GM18519 (cell line): ENCODE measurements at regions not wholly inside any gene's neighbourhood (a gene's known extent, or its start where the extent isn't known, plus 50 kb on each side); places are given as distances from the start of the nearest gene placed in this dataset.

Experiments used
- ATAC-seq: cut with Tn5 transposase; IDR thresholded peaks from one replicate; pipeline ENCODE4 v1.9.1; 2021; ENCODE audit warnings: mild to moderate bottlenecking, moderate library complexity; ENCODE audit not compliant: unreplicated experiment, low FRiP score

DNA sequence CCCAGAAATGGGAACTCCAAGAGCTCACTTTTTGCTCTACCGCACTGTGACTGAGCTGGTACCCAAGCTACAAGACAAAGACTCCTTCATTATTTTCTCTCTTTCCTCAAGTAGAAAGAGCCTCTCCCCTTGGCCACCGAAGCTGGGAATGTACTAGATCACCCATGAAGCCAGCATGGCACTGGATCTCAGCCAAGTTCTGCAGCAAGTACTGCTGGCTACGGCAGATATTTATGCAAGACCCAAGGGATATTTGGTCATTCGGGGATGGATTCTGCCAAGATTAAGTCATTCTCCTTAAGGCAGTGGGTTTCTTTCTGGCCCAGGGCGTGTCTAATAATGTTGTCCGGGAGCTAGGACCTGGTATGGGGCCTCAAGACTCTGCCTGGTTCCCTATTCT is 633.5 kb downstream of the SLITRK1 start:
- no peak for ATAC-seq

DNA sequence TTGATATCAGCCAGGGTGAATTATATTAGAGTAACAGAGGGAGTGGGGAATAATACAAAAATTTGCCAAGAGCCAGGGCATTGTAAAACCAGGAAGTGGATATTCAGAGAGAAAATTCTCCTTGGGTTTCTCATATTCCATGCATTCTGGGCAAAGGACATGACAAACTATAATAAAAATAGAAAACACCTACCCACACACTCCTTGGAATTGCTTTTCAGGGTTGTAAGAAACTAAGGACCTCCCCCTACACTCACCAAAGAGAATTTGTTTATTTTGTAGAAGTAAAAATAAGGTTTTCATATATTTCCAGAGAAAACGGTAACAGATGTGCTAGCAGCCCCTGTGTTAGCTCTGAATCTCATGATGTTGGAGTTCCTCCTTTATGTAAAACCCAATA is 649.6 kb downstream of the SLITRK1 start:
- no peak for ATAC-seq

DNA sequence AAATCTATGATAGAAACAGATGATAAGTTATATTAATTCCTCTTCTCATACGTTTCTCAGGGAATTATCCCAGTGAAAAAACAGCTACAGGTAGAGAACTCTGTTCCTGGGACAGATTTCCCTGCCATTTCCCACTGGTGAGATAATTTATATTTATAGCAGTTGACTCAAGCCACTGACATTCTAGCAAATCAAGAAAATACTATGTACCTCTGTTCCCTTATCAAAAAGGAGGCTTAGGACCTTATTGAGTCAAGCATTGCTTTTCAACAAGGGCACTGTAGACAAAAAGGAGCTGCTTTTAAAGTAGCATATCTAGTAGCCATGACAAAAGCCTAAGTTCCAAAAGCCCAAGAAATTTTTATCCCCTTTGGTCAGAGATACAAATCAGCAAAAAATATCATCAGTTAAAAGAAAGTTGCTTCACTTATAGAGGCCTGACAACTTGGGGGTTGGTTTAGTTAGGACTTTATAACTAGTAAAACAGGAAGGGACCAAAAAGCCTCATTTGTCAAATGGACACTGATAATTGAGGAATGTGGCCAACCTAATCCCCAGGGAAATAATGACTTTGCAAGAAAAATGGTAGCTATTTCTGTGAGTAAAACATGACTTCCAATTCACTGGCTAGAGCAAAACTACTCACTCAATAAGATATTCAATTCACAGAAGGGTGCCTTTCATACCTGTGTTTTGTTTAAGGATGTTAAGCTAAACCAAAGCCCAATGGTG is 652.5 kb downstream of the SLITRK1 start:
- no peak for ATAC-seq

DNA sequence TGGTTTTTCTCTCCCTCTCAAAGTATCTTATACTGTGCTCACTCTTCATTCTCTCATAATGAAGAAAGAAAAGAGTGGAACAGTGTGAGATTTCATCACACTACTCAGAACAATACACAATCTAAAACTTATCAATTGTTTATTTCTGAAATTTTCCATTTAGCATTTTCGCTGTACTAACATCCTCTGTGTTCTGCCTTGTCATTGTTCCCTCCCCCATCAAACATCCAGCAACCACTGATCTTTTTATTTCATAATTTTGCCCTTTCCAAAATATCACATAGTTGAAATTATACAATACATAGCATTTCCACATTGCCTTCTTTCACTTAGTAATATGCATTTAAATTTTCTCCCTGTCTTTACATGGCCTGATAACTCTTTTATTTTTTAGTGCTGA is 658.7 kb downstream of the SLITRK1 start:
- no peak for ATAC-seq

DNA sequence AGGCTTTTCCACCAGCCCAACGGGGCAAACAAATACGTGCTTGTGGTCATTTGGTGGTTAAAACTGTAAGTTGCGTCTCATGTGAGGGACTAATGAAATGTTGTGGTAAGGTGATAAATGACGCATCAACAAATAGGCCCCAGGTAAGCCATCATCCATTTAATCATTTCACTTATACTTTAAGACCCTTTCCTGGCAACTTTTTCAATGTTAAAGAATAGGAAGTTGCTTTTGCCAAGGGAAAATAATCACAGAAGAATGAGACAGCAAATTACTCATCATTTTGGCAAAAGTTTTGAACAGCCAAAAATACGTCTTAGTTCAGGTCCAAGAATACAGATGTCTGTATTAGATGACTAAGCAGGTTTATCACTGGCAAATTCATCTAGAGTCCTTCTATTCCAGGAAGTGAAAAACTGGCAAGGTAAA is 660.4 kb downstream of the SLITRK1 start:
- no peak for ATAC-seq

DNA sequence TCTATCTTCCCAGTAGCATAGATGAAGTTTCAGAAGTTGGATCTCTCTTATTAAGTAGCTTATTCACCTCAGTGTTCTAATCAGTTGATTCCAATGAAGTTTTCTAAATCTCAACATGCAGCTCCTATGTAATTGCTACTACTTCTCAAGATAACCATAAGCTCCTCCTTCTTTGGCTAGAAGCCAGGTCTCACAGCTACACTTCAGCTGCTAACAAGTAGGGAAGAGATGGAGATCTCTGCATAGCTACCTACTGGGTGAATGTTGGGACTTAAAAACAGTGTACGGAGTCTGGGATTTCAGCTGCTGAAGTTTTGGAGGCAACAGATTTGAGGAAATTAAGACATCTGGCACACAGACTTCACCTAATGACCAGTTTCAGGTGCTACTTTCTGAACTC is 661.0 kb downstream of the SLITRK1 start:
- no peak for ATAC-seq

DNA sequence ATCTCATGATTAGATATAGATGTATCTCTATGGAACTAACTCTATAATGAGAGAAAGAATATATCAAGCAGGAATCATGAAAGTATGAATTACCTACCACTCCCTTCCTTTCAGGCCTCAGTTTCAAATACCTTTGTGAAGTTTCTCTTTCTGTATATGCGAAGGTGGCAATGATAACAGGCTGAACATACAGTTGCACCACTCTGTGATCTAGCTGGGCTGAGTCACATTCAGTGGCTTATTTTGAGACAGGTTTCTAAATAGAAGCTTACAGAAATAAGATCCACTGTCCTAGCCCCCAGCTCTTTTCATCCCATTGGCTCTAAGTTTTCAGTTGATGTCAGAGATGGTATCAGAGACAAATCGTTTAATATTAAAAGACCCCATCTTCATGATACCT is 662.0 kb downstream of the SLITRK1 start:
- no peak for ATAC-seq

DNA sequence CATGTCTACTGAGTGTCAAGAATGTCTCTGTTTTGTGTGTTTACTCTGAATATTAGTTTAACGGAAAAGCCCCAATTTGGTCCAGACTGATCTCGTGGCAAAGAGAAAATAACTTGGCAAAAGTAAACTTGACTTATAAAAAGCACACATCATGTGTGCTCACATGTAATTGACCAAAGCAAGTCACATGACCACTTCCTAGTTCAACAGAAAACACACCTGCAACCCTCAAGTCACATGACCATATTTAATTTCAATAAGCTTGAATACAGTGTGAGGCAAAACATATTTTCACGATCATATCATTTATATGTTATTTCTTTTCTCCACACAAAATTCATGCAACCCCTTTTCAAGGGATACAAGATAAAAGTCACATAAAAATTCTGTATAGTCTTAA is 662.4 kb downstream of the SLITRK1 start:
- no peak for ATAC-seq

DNA sequence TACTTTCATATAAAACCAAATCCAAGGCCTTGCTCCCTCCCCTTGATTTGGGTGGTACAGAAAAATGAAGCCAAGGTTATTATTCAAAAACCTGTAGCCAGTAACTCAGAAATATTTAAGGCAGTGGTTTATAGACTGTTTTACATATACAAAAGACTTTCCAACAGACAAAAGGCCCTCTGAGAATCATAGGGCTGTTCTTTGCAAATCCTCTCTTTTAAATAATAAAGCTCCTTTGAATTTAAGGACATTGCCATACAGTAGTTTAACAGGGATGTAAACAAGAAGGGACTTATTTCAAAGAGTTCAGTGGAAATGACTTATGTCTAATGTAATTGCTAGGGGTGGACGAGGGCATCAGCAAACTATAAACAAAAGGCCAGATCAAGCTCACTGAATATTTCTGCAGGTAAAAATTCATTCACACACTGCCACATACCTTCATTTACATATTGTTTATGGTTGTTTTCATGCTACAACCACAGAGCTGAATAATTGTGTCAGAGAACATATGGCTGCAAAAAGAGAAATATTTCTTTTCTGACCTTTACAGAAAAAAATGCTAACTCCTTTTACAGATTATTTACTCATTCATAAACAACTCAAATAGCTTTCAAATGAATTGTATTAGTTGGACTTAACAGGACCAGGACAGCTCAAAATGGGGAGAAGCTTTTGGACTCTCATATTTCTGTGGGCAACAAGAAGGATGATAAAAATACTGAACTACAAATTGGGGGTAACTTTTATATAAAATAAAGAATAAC is 665.6 kb downstream of the SLITRK1 start:
- ATAC-seq, result no peak

DNA sequence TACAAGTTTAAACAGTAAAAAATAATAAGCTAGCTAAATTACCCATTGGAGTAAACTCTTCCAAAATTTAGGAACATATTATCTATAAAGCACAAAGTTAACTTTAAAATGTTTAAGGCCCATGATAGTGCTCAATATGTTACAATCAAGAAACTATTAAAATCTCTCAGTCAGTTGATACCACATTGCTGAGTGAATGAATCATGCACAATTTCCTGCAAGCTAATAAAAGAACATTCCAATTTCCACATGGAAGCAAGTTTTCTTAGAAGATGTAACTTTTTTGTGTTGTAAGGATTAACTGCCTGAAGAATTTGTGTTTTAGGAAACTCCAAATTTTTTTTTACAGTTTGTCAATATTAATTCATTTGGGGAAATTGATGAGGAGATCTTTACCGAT is 666.6 kb downstream of the SLITRK1 start:
- ATAC-seq, result no peak

DNA sequence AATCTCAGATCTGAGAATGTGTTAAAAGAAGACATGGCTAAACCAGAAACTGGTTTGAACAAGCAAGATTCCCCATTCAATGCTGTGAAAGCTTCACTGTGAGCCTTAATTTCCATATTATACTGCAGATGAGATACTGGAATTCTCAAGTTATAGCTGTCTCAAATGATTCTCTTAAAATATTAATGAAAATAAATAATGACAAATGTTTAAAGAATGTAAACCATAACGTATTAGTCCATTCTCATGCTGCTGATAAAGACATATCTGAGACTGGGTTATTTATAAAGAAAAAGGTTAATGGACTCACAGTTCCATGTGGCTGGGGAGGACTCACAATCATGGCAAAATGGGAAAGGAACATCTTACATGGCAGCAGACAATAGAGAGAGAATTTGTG is 667.8 kb downstream of the SLITRK1 start:
- ATAC-seq, result no peak

DNA sequence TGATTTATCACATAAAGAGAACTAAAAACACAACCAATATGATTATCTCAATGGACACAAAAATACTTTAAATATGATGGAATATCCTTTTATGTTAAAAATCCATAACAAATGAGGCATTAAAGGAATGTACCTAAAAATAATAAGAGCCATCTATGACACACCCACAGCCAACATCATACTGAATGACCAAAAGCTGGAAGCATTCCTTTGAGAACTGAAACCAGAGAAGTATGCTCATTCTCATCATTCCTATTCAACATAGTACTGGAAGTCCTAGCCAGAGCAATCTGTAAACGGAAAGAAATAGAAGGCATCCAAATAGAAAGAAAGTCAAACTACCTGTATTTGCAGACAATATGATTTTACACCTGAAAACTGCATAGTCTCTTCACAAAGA is 671.0 kb downstream of the SLITRK1 start:
- no peak for ATAC-seq

DNA sequence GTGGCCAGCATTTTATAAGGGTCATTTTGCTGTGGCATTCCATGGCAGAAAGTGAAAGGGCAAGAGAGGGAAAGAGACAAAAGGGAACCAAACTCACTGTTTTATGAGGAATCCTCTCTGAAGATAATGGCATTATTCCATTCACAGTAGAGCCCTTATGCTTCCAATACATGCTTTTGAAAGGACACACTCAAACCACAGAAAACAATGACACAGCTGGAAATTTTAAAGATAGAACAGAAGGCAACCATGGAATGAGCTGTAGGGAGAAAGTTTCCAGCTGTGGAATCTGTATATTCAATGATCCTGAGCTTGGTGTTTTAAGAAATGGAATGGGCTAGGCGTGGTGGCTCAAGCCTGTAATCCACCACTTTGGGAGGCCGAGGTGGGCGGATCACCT is 677.4 kb downstream of the SLITRK1 start:
- no peak for ATAC-seq

DNA sequence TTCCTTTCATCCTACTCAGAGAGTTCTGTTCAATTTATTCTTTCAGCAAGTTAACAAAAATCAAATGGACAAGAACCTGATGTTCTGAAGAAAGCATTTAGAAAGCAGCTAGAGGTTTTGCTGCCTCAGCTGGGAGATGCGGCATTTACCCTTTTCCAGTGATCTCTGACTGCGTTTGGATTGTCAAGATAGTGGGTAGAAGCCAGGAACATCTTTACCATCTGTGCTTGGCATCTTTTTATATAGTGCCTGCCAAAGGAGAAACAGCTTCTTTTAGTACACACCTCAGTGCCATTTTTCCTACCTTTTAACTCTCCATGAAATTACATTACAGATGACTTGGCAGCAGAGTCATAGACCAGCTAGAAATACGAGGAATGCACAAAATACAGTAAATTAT is 680.8 kb downstream of the SLITRK1 start:
- ATAC-seq, result no peak

DNA sequence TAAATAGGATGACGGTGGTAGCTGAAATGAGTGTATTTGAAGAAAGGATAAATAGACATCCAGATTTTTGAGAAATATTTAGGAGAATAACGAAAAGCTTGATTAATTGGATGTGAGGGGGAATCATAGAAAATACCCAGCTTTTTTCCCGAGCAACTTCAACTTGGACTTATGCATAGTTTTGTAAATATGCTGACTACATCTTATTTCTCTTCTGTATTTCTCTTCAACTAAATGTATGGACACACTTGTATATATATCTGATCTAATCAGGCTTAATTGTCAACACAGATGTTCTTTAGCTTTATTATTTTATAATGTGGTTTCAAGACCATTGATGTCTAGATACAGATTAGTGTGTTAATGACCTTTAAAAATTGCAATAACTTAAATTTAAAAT is 685.0 kb downstream of the SLITRK1 start:
- no peak for ATAC-seq

DNA sequence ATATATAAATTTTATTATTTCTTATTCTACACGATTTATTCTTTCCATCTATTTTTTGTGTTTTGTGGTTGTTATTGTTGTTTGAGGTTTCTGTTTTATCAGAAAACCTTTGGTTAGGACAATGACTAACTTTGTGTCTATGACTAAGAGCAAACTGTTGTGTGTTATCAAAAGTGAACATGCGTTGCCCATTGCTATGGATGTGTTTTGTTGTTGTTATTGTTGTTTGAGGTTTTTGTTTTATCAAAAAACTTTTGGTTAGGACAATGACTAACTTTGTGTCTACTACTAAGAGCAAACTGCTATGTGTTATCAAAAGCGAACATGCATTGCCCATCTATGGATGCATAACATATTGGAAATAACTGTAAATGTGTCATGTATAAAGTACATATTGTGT is 692.3 kb downstream of the SLITRK1 start:
- no peak for ATAC-seq

DNA sequence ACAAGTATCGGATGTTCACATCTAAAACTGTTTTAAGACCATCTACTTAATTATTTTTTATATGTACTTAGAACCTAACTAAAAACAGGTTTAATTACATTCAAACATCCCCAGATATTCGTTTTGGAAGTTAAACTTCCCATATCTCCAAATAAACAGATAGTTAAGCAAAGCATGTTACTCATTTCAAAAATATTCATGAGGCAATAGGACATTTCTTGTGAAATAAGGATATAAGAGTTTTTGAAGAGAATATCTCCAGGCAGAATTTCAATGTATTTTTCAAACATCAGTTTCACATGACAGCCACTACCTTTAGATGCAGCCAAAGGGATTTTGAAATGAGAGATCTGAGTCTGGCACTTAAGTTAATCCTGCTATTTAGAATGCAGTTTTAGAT is 697.5 kb downstream of the SLITRK1 start:
- no peak for ATAC-seq

DNA sequence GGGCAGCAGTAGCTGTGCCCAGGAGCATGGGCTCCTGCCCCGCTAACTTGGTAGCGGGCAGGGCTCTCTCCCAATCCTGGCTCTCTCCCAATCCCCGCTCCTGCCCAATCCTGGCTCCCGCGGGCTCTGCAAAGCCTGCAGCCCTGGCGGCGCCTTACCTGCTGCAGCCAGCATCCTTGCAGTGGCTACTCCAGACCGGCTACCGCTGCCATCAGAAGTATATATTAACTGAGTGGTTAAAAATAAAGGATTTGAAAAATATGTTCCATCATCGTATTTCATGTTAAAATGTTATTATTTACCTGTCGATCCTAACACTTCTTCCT is 698.2 kb downstream of the SLITRK1 start:
- no peak for ATAC-seq

DNA sequence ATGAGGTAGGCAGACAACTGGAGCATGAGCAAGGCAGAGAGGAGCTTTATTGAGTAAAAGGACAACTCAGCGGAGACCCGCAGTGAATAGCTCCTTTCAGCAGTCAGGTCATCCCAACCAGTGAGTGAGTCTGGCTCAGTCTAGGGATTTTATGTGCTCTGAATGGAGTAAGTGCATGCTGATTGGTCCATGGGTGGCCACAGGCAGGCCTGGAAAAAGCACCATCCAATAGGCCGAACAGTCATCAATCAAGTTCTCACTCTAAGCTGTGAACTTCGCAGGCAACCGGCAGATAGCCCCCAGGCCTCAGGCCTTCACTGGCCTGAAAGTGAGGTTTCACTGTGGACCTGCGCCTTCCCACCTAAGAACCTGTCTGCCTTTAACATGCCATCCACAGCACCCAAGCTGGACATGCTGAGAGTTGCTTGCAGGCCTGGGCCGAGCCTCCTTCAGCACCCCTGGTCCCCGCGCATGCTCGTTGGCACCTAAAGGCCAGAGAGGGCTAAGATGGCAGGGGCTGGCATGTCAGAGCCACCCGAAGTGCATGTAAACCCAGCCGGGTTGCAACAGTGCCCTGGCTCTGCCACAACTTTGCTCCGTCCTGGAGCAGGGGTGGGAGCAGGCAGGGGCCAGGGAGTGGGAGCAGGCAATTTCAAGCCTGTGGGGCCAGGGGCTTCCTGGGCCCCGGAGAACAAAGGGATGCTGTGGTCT is 698.7 kb downstream of the SLITRK1 start:
- ATAC-seq, result no peak

DNA sequence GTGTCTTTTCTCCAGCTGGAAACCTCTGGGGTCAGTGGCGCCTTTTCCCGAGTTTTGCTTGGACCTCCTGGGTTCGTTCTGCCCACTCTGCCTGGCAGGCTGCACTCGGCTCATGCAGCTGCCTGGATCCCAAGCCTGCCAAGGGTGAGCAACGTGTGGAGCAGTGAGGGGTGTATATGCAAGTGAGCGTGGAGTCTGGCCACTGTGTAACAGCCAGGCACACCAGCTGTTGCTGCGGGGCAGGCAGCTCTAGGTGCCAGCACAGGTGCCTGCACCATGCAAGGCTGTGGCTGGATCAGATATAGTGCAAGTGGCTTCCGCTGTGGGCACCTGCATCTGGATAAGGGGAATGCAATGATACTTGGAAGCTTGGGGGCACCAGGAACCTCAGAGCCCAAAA is 699.4 kb downstream of the SLITRK1 start:
- ATAC-seq, result no peak

DNA sequence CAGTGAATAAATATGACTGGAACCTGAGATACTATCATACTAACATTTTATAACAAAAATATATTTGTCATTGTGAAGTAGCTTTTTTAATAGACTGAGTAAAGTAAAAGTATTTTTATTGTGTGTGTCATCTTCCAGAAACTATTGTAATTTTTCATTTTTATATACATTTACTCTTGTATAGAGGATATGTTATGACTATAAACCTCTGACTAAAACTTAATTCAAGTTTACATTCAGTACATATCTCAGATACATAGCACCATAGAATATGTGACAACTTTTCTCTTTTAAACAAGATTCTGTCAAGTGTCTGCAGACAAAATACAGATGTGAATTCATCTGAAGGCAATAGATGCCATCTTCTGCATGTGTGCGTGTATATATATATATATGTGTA is 704.3 kb downstream of the SLITRK1 start:
- no peak for ATAC-seq

DNA sequence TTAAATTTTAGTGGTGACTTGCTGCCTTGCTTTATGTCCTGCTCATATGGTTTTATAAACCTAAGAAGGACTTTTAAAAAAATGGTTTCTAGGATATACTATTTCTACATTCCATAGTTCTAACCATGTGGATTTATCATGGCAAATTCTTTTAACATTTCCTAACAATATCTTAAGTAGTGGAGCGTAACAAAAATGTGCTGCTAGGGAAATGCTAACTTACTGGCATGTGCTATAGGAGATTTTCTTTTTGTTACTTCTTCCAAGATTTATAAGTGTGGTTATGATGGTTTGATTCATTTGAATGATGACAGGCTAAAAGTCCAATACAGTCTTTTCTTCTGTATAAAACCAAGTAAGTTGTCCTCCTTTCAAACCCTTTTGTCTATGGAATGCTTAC is 713.7 kb downstream of the SLITRK1 start:
- ATAC-seq, result no peak
